Esophagus squamous epithelium (tissue), 4 donors: ENCODE measurements at regions not wholly inside any gene's neighbourhood (a gene's known extent, or its start where the extent isn't known, plus 50 kb on each side); places are given as distances from the start of the nearest gene placed in this dataset.

Source experiments
- CTCF ChIP-seq, 6 experiments: fragments of 450-650 bp in 4 of 6; fragments of 200-600 bp in 2 of 6; sonication (generic) in 2 of 6; IDR thresholded peaks; one replicate each; pipeline ENCODE4 v1.5.1; 2016 to 2019; ENCODE audit warnings: antibody characterized with exemption in 6 of 6, mild to moderate bottlenecking in 4 of 6, moderate library complexity in 4 of 6
- POLR2A ChIP-seq, 4 donors: fragments of 450-650 bp; IDR thresholded peaks; one replicate each; pipeline ENCODE4 v1.6.1; 2017; ENCODE audit warnings: antibody characterized with exemption in 4 of 4, mild to moderate bottlenecking in 4 of 4, moderate library complexity in 3 of 4

GRCh38 chr6:11467364-11467763 lies 70.2 kb upstream of the TMEM170B start:
- no peak for TF ChIP-seq CTCF (IDR thresholded peaks at IDR 0.05)
- no peak for TF ChIP-seq POLR2A (IDR thresholded peaks at IDR 0.05)
